Activated naive CD8-positive, alpha-beta T cell treated with anti-CD3 and anti-CD28 coated beads, Interleukin-2, amount 50 U/mL, for 24 hours (primary cell): ENCODE measurements at regions not wholly inside any gene's neighbourhood (a gene's known extent, or its start where the extent isn't known, plus 50 kb on each side); places are given as distances from the start of the nearest gene placed in this dataset.
"Not testable (repeated sequence)": the region's sequence is repeated elsewhere in the genome, so short reads cannot be mapped to it uniquely, and the experiment has no call there.

Experiments used
- ATAC-seq: fragments of 150-1000 bp; cut with Tn5 transposase; one replicate; pipeline ENCODE4 v1.10.0; 2021
- DNase-seq: peaks from one replicate; pipeline ENCODE4 v3.0.0; 2021
- H3K27ac Mint-ChIP-seq: one replicate; pipeline ENCODE4 v1.8.0; 2021; ENCODE audit warnings: mild to moderate bottlenecking, mixed read lengths
- H3K27me3 Mint-ChIP-seq: one replicate; pipeline ENCODE4 v1.8.0; 2021; ENCODE audit warnings: mixed read lengths
- H3K36me3 Mint-ChIP-seq: one replicate; pipeline ENCODE4 v1.8.0; 2021; ENCODE audit warnings: low read depth, mixed read lengths
- H3K4me1 Mint-ChIP-seq: one replicate; pipeline ENCODE4 v1.8.0; 2021; ENCODE audit warnings: mixed read lengths
- H3K4me3 Mint-ChIP-seq: one replicate; pipeline ENCODE4 v1.8.0; 2021; ENCODE audit warnings: mild to moderate bottlenecking, moderate library complexity, mixed read lengths
- H3K9me3 Mint-ChIP-seq: one replicate; pipeline ENCODE4 v1.8.0; 2021; ENCODE audit warnings: mixed read lengths

DNA sequence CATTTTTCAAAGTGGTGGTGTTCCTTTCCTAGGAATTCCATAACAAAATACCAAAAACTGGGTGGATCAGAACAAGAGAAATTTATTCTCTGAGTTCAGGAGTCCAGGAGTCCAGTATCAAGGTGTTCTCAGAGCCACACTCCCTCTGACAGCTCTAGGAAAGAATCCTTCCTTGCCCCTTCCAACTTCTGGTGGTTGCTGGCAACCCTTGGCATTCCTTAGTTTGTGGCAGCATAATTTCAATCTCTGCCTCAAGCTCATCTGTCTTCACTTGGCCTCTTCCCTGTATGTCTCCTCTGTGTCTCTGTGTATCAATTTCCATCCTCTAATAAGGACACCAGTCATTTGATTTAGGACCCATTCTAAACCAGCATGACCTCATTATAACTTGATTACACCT is 243.7 kb downstream of the MPDZ start:
- ATAC-seq (no peak), DNase-seq (no peak)
- Mint-ChIP-seq H3K27me3 (no peaks in the 10 kb centered on the region), H3K36me3 (peaks cover 1% of the 10 kb centered on the region), H3K27ac (no peak overlapping the region), H3K4me3 (no peak overlapping the region), H3K9me3 (peaks cover 4% of the 10 kb centered on the region), H3K4me1 (no peaks in the 10 kb centered on the region)

DNA sequence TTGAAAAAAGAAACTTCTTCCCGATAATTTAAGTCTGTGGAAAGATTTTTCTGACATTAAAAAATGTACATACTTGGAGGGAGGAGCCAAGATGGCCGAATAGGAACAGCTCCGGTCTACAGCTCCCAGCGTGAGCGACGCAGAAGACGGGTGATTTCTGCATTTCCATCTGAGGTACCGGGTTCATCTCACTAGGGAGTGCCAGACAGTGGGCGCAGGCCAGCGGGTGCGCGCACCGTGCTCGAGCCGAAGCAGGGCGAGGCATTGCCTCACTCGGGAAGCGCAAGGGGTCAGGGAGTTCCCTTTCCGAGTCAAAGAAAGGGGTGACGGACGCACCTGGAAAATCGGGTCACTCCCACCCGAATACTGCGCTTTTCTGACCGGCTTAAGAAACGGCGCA is 241.7 kb downstream of the MPDZ start:
- H3K36me3 Mint-ChIP-seq, H3K4me3 Mint-ChIP-seq, H3K9me3 Mint-ChIP-seq, H3K4me1 Mint-ChIP-seq, H3K27me3 Mint-ChIP-seq, DNase-seq, H3K27ac Mint-ChIP-seq, ATAC-seq: not testable (repeated sequence)

- Mint-ChIP-seq H3K27ac (no peak overlapping the region), H3K36me3 (no peaks in the 10 kb centered on the region), H3K9me3 (peaks cover 8% of the 10 kb centered on the region), H3K27me3 (no peaks in the 10 kb centered on the region), H3K4me1 (no peaks in the 10 kb centered on the region), H3K4me3 (no peak overlapping the region)
- ATAC-seq (no peak), DNase-seq (no peak)
These were observed 231.5 kb downstream of the MPDZ start for GRCh38 chr9:13047827-13048587.

DNA sequence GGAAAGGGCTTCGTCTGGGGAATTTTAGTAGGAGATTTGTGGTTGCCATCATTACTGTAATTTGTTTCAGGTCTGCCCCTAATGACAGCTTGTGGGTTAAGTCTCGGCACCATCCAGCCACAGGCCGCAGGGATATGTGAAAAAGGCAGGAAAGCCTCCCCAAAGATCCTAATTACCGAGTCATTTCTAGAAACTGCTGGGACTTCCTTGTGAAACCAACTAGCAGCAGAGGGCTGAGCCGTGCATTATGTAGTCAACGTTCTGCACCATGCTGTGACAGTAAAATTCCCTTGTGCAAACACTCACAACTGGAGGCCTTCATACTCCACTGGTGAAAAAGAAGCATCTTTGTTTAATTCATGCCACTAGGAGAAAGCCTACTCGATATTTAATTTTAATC is 230.3 kb downstream of the MPDZ start:
- Mint-ChIP-seq H3K4me3 (no peak overlapping the region), H3K27me3 (no peaks in the 10 kb centered on the region), H3K36me3 (no peaks in the 10 kb centered on the region), H3K9me3 (peaks cover 8% of the 10 kb centered on the region), H3K27ac (no peak overlapping the region), H3K4me1 (no peaks in the 10 kb centered on the region)
- DNase-seq (no peak), ATAC-seq (no peak)

DNA sequence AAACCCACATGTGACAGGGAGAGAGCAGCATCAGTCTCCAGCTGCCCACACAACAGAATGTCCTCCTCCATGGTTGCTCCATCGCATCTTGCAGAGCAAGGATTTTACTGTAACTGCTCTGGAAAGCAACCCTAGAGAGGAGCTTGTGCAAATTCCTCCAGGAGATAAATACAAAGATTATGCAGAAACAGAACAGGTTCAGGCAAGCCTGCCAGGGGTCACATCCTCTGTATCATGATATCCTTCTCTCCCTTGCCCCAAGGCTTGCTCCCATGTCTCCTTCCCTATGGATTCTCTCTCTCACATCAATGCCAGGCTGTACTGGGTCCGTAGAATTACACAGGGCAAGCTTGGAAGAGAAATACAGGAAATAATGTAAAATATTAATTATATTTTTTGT is 226.0 kb downstream of the MPDZ start:
- DNase-seq (no peak), ATAC-seq (no peak)
- H3K4me1 Mint-ChIP-seq: no peaks in the 10 kb centered on the region
- H3K4me3 Mint-ChIP-seq: no peak overlapping the region
- no peaks in the 10 kb centered on the region for H3K36me3 Mint-ChIP-seq
- no peak overlapping the region for H3K27ac Mint-ChIP-seq
- H3K9me3 Mint-ChIP-seq: peaks cover 9% of the 10 kb centered on the region
- no peaks in the 10 kb centered on the region for H3K27me3 Mint-ChIP-seq

GRCh38 chr9:13054389-13054788 is 225.1 kb downstream of the MPDZ start:
- ATAC-seq: no peak
- H3K27me3 Mint-ChIP-seq: no peaks in the 10 kb centered on the region
- no peak overlapping the region for H3K4me3 Mint-ChIP-seq
- H3K9me3 Mint-ChIP-seq: peaks cover 9% of the 10 kb centered on the region
- H3K4me1 Mint-ChIP-seq: no peaks in the 10 kb centered on the region
- no peak for DNase-seq
- no peak overlapping the region for H3K27ac Mint-ChIP-seq
- H3K36me3 Mint-ChIP-seq: no peaks in the 10 kb centered on the region
